M059J (cell line): ENCODE measurements at regions not wholly inside any gene's neighbourhood (a gene's known extent, or its start where the extent isn't known, plus 50 kb on each side); places are given as distances from the start of the nearest gene placed in this dataset.

Experiments used
- DNase-seq: peaks from one replicate; pipeline ENCODE4 v3.0.0-alpha.2; 2012; ENCODE audit warnings: low read depth

- no peak for DNase-seq
Observed at GRCh38 chr2:145068509-145068908, 548.6 kb upstream of the ZEB2 start.

- DNase-seq: no peak
Observed at GRCh38 chr2:145067549-145068030, 547.7 kb upstream of the ZEB2 start.

GRCh38 chr2:145066856-145067548 lies 547.1 kb upstream of the ZEB2 start:
- DNase-seq: no peak

- DNase-seq: no peak
Observed at GRCh38 chr2:145066151-145066661, 546.3 kb upstream of the ZEB2 start.

- DNase-seq: no peak
Observed at GRCh38 chr2:145065342-145065741, 545.4 kb upstream of the ZEB2 start.

- no peak for DNase-seq
Observed at GRCh38 chr2:145064511-145064910, 544.6 kb upstream of the ZEB2 start.

- peak; percentile 12 for DNase-seq
Observed at GRCh38 chr2:145060876-145061275, 541.0 kb upstream of the ZEB2 start.

GRCh38 chr2:145059914-145060313 lies 540.0 kb upstream of the ZEB2 start:
- no peak for DNase-seq

- no peak for DNase-seq
Observed at GRCh38 chr2:145059343-145059742, 539.4 kb upstream of the ZEB2 start.

GRCh38 chr2:145058457-145058856 lies 538.5 kb upstream of the ZEB2 start:
- no peak for DNase-seq

GRCh38 chr2:145055651-145056050 lies 535.7 kb upstream of the ZEB2 start:
- no peak for DNase-seq

GRCh38 chr2:145050134-145050533 lies 530.2 kb upstream of the ZEB2 start:
- DNase-seq: no peak

- DNase-seq: no peak
Observed at GRCh38 chr2:145049475-145049874, 529.6 kb upstream of the ZEB2 start.

- no peak for DNase-seq
Observed at GRCh38 chr2:145047554-145047953, 527.6 kb upstream of the ZEB2 start.

GRCh38 chr2:145044491-145044890 lies 524.6 kb upstream of the ZEB2 start:
- DNase-seq: no peak

GRCh38 chr2:145043399-145043834 lies 523.5 kb upstream of the ZEB2 start:
- DNase-seq: peak; percentile 34

GRCh38 chr2:145041706-145042105 lies 521.8 kb upstream of the ZEB2 start:
- DNase-seq: no peak

GRCh38 chr2:145040433-145040832 lies 520.5 kb upstream of the ZEB2 start:
- no peak for DNase-seq

GRCh38 chr2:145038041-145038525 lies 518.2 kb upstream of the ZEB2 start:
- no peak for DNase-seq

- DNase-seq: no peak
Observed at GRCh38 chr2:145036421-145037011, 516.6 kb upstream of the ZEB2 start.

GRCh38 chr2:145034511-145034910 lies 514.6 kb upstream of the ZEB2 start:
- no peak for DNase-seq

- DNase-seq: no peak
Observed at GRCh38 chr2:145033438-145033837, 513.5 kb upstream of the ZEB2 start.

- DNase-seq: no peak
Observed at GRCh38 chr2:145032791-145033190, 512.9 kb upstream of the ZEB2 start.
